ENCODE measurements at regions not wholly inside any gene's neighbourhood (a gene's known extent, or its start where the extent isn't known, plus 50 kb on each side); places are given as distances from the start of the nearest gene placed in this dataset.

DNA sequence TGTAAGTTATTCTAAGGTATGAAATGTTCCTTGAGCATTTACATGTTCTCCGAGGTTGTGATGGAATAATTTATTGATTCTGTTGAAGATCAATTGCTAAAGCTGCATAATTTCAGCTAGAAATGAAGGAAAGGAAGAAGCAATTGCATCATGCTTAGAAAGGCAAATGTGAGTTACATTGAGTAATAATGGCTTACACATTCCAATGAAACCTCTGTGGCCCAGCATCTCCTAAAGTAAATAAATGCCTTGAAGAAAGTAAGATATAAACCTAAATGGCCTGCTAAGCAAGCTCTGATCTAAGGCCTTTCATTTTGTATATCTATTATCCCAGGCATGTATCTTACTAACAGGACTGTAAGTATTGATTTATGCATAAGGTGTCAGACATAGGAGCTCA, 677.3 kb upstream of the RGMB start:
- Histone ChIP-seq H3K27ac (no peak overlapping the region), H3K27me3 (ENCODE audit: insufficient read depth, low read depth, severe bottlenecking) (no peaks in the 10 kb centered on the region), H3K36me3 (no peaks in the 10 kb centered on the region), H3K4me3 (ENCODE audit: low read depth, low read length) (no peak overlapping the region), H3K9me3 (ENCODE audit: severe bottlenecking) (no peaks in the 10 kb centered on the region)
- no peak for TF ChIP-seq CTCF (IDR thresholded peaks at IDR 0.05; ENCODE audit: low read depth, low read length)
- no peak for DNase-seq

- Histone ChIP-seq H3K4me3 (ENCODE audit: low read depth, low read length) (no peak overlapping the region), H3K27ac (no peak overlapping the region), H3K9me3 (ENCODE audit: severe bottlenecking) (no peaks in the 10 kb centered on the region), H3K27me3 (ENCODE audit: insufficient read depth, low read depth, severe bottlenecking) (no peaks in the 10 kb centered on the region), H3K36me3 (no peaks in the 10 kb centered on the region)
- DNase-seq = no peak
- no peak for TF ChIP-seq CTCF (IDR thresholded peaks at IDR 0.05; ENCODE audit: low read depth, low read length)
These were observed 673.9 kb upstream of the RGMB start for GRCh38 chr5:98099448-98100105.

GRCh38 chr5:98101131-98101530, 672.3 kb upstream of the RGMB start:
- H3K36me3 ChIP-seq = no peaks in the 10 kb centered on the region
- no peak overlapping the region for H3K27ac ChIP-seq
- H3K9me3 ChIP-seq (ENCODE audit: severe bottlenecking) = no peaks in the 10 kb centered on the region
- H3K4me3 ChIP-seq (ENCODE audit: low read depth, low read length) = no peak overlapping the region
- DNase-seq = no peak
- no peak for TF ChIP-seq CTCF (IDR thresholded peaks at IDR 0.05; ENCODE audit: low read depth, low read length)
- no peaks in the 10 kb centered on the region for H3K27me3 ChIP-seq (ENCODE audit: insufficient read depth, low read depth, severe bottlenecking)

GRCh38 chr5:98102936-98103335, 670.5 kb upstream of the RGMB start:
- H3K27me3 ChIP-seq (ENCODE audit: insufficient read depth, low read depth, severe bottlenecking) = no peaks in the 10 kb centered on the region
- no peak for DNase-seq
- no peak overlapping the region for H3K27ac ChIP-seq
- H3K36me3 ChIP-seq = no peaks in the 10 kb centered on the region
- no peak for TF ChIP-seq CTCF (IDR thresholded peaks at IDR 0.05; ENCODE audit: low read depth, low read length)
- no peaks in the 10 kb centered on the region for H3K9me3 ChIP-seq (ENCODE audit: severe bottlenecking)
- no peak overlapping the region for H3K4me3 ChIP-seq (ENCODE audit: low read depth, low read length)

- DNase-seq = no peak
These were observed 669.7 kb upstream of the RGMB start for GRCh38 chr5:98103807-98104206.

More at GRCh38 chr5:98103807-98104206, 669.7 kb upstream of the RGMB start:
- H3K36me3 ChIP-seq = no peaks in the 10 kb centered on the region
- H3K9me3 ChIP-seq (ENCODE audit: severe bottlenecking) = no peaks in the 10 kb centered on the region
- H3K27ac ChIP-seq = no peak overlapping the region
- no peak overlapping the region for H3K4me3 ChIP-seq (ENCODE audit: low read depth, low read length)
- TF ChIP-seq CTCF (IDR thresholded peaks at IDR 0.05; ENCODE audit: low read depth, low read length) = no peak
- no peaks in the 10 kb centered on the region for H3K27me3 ChIP-seq (ENCODE audit: insufficient read depth, low read depth, severe bottlenecking)
